Body of pancreas (tissue), 4 donors: ENCODE measurements at regions not wholly inside any gene's neighbourhood (a gene's known extent, or its start where the extent isn't known, plus 50 kb on each side); places are given as distances from the start of the nearest gene placed in this dataset.

Source experiments
- POLR2A ChIP-seq, 3 donors: fragments of 450-650 bp; IDR thresholded peaks; one replicate each; pipeline ENCODE4 v1.6.1; 2016; ENCODE audit warnings: antibody characterized with exemption in 3 of 3, mild to moderate bottlenecking in 2 of 3
- TF ChIP-seq, protein P1 (sequence below), 7 experiments: fragments of 450-650 bp in 4 of 7; fragments of 200-600 bp in 3 of 7; sonication (generic) in 3 of 7; IDR thresholded peaks; one replicate each; pipeline ENCODE4 v1.5.1; 2016 to 2019; ENCODE audit warnings: antibody characterized with exemption in 7 of 7

DNA sequence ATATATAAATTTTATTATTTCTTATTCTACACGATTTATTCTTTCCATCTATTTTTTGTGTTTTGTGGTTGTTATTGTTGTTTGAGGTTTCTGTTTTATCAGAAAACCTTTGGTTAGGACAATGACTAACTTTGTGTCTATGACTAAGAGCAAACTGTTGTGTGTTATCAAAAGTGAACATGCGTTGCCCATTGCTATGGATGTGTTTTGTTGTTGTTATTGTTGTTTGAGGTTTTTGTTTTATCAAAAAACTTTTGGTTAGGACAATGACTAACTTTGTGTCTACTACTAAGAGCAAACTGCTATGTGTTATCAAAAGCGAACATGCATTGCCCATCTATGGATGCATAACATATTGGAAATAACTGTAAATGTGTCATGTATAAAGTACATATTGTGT is 692.3 kb downstream of the SLITRK1 start:
- TF ChIP-seq, protein P1, sequence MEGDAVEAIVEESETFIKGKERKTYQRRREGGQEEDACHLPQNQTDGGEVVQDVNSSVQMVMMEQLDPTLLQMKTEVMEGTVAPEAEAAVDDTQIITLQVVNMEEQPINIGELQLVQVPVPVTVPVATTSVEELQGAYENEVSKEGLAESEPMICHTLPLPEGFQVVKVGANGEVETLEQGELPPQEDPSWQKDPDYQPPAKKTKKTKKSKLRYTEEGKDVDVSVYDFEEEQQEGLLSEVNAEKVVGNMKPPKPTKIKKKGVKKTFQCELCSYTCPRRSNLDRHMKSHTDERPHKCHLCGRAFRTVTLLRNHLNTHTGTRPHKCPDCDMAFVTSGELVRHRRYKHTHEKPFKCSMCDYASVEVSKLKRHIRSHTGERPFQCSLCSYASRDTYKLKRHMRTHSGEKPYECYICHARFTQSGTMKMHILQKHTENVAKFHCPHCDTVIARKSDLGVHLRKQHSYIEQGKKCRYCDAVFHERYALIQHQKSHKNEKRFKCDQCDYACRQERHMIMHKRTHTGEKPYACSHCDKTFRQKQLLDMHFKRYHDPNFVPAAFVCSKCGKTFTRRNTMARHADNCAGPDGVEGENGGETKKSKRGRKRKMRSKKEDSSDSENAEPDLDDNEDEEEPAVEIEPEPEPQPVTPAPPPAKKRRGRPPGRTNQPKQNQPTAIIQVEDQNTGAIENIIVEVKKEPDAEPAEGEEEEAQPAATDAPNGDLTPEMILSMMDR (IDR thresholded peaks at IDR 0.05), result no peak
- TF ChIP-seq POLR2A (IDR thresholded peaks at IDR 0.05), result no peak
